T47D (cell line): ENCODE measurements at regions not wholly inside any gene's neighbourhood (a gene's known extent, or its start where the extent isn't known, plus 50 kb on each side); places are given as distances from the start of the nearest gene placed in this dataset.
"Not testable (repeated sequence)": the region's sequence is repeated elsewhere in the genome, so short reads cannot be mapped to it uniquely, and the experiment has no call there.

Experiments
- DNase-seq, 2 experiments: peaks; one replicate each; pipeline versions ENCODE4 v3.0.0 to v3.0.0-alpha.2; 2011 to 2012; ENCODE audit warnings: low read depth in 1 of 2, low spot score in 1 of 2
- JUND ChIP-seq: IDR thresholded peaks from 2 replicates; pipeline ENCODE4 v1.6.1; 2012; ENCODE audit warnings: low read depth
- in situ Hi-C: cut with HindIII; loops from 2 replicates; pipeline ENCODE4 v1.10.0; 2016; ENCODE audit warnings: low sequenced_read_pairs, low pct_unique_long_range_greater_than_20kb

DNA sequence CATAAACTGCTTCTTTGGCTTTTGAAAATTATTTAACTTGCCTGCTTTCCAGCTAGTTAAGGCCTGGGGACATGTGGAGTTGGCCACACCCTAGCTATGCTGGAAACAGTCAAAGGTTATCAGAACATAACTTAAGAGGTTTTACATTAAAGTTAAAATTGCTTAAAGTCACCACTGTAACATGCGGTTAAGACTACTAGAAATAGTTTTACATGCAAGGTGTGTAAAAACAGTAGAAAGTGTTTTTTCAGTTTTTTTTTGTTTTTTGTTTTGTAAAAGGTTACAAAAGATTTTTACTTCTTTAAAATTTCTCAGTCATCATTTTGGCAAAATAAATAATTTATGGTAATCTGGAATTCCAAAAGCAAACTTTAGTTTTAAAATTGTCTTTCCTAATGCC lies 763.1 kb downstream of the UQCRFS1 start:
- no peak for TF ChIP-seq JUND
- in situ Hi-C loops, result no loop called here
- DNase-seq, result no peak

DNA sequence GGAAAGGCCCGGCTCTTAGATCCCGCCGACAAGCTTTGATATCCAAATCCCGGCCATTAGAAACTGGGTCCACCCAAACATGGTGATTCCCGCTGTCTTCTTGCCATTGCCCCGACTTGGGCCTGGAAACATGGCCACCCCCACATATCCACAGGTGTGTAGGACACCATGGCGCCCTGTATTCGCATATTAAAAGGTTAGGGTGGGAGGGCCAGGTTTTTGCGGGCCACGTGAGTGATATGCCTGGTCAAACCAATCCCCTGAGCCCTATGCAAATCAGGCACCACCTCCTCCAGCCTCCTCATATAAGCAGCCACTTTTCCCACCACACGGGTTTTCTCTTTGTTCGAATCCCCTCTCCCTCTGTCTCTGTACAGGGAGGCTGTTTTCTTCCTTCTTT lies 766.4 kb downstream of the UQCRFS1 start:
- in situ Hi-C loops, result no loop called here
- no peak for TF ChIP-seq JUND
- no peak for DNase-seq

DNA sequence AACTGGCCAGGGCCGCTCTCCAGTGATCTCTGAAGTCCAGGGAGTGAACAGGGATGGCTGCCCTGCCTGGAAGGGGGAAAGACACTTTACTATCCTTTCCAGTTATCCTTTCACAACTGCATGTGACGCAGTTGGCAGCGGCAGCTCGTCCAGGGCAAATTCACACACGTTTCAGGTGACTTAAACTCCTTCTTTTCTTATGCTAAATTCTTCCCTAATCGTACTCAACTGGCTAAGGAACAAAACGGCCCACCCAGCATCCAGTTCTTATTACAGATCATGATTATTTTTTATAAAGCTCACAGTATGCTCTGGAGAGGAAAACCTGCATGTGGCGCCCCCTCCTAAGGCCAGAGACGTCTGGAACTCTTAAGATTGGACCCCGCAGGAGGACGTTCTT lies 767.1 kb downstream of the UQCRFS1 start:
- DNase-seq, result no peak
- TF ChIP-seq JUND, result no peak
- in situ Hi-C loops, result no loop called here

DNA sequence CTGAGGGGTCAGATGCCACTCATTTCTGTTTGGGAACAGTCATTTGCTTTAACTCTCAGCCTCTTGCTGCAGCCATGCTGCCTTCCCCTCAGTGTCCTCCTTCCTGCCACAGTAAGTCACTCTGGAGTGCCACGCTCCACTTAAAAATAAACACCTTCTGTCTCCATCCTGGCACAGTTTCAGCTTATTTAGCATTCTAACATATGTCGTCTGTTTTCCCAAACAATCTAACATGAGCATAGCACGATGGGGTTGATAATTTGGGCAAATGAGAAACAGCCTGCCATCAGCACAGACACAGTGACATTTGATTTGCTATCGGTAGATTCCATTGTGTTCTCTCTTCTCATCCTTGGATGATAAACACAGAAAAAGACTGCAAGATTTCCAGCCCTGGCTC lies 768.6 kb downstream of the UQCRFS1 start:
- TF ChIP-seq JUND, result no peak
- in situ Hi-C loops, result no loop called here
- no peak for DNase-seq

DNA sequence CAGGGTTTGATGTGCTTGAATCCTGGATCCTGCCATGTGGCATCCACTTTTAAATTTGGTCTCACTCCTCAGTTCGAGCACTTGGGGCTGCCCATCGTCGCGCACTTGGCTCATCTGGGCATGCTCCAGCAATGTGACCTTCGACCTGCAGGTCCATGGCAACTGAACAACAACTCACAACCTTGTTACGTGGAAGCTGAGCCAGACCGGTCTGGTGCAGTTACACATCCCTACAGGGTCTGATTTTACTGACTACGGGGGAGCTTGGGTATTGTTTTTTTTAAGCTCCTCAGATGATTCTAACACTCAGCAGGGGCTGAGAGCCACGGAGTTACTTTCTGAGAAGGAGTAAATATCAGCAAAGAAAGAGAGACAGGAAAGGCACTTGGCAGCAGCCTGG lies 769.6 kb downstream of the UQCRFS1 start:
- in situ Hi-C loops, result no loop called here
- TF ChIP-seq JUND, result no peak
- no peak for DNase-seq

DNA sequence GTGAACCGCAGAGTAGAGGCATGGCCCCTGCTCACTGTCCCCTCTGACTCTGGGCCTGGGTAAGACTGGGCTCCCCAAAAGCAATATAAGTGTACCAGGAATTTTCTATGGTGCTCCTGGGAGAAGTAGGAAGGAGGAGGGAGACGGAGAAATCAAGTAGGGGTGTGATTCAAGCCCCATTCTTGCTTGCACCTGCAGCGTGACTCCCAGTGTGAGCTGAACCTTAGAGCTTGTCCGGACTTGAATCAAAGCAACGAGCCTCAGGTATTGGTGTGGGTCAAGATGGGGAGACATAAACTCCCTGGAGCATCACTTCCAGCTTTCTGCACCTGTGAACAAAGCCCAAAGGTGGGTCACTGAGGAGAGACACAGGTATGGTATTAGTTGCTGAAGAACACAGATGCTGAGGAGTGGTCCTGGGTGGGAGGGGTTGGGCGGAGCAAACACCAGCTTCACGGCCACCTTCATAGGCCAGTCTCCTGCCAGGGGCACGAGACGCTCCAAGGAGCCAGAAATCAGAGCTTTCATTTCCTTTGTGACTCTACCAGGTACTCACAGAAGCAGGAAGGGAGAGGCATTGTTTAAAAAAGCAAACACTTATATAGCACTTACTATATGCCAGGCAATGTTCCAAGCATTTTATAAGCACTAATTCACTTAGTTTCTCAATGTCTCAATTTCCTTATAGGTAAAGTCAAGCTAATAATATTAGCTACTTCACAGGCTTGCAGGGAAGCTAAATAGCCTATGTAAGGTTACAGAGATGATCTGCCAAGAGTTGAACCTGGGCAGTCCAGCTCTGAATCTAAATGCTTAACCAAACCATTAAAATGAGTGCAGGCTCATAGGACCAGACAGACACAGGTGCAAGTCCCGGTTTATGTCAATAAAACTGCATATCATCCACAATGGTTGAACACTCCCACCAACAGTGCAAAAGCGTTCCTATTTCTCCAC lies 775.3 kb downstream of the UQCRFS1 start:
- TF ChIP-seq JUND, result no peak
- DNase-seq, result no peak

DNA sequence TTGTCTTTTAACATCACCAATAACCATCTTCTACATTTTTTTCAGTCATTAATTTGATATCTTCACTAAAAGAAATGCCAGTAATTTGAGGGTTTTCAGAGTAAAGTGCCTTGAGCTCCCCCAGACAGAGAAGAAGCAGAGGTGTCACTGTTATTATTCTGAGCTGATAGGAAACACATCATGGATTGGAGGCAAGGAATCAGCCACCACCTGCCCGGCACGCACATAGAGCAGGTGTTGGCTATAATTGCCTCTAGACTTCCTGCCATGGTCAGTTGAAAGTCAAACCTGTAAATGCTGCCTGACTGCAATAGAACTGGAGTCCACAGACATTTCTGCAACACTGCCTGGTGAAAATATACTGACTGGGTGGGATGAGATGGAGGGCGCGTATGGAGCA lies 776.6 kb downstream of the UQCRFS1 start:
- TF ChIP-seq JUND, result no peak
- DNase-seq, result no peak
- in situ Hi-C loops, result no loop called here

More for the DNA sequence above, 775.3 kb downstream of the UQCRFS1 start:
- in situ Hi-C loops, result no loop called here

DNA sequence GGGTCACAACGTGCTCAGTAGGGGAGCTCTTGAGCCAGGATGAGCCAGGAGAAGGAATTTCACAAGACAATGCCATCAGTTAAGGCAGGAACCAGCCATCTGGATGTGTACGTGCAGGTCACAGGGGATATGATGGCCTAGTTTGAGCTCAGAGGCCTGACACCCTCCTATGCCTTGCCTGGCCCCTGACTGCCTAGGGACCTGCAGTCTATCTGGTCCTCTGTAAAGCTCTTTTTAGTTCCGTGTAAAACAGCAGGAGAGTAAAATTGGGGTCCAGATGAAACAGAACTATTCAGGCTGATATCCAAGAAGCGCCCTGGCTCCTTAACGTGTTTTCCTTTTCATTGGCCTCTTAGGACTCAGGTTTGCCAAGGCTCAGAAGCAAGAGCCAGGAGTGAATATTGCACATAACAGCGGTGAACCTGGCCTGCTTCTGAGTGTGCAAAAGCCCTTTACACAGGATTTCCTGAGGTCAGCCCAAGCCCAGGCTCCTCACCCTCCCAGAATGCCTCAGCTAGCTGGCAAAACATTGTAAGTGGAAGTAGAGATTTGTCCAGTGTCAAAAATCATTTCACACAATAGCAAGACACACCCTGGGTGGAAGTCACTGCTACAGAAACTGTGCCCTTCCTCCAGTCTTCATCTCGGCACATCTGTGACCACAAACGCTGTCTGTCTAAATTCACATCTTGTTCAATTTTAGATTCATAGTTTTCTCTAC lies 777.2 kb downstream of the UQCRFS1 start:
- in situ Hi-C loops, result no loop called here
- TF ChIP-seq JUND, result no peak

DNA sequence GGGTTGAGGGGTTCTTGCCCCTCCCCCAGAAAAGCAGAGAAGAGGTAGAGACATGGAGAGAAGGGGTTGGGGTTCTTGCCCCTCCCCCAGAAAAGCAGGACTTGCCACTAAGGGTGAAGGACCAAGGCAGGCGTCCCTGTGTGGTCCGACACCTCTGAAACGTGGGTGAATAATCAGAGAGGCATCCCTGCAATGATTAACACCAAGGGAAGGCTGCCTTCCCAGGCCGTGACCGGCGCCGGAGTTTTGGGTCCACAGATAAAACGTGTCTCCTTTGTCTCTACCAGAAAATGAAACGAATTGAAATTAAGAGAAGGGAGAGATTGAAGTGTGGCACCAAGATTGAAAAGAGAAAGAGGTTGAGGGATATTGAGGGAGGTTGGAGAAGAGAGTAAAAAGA lies 778.2 kb downstream of the UQCRFS1 start:
- DNase-seq, in situ Hi-C loops: not testable (repeated sequence)

More for the DNA sequence above, 777.2 kb downstream of the UQCRFS1 start:
- DNase-seq, result no peak

DNA sequence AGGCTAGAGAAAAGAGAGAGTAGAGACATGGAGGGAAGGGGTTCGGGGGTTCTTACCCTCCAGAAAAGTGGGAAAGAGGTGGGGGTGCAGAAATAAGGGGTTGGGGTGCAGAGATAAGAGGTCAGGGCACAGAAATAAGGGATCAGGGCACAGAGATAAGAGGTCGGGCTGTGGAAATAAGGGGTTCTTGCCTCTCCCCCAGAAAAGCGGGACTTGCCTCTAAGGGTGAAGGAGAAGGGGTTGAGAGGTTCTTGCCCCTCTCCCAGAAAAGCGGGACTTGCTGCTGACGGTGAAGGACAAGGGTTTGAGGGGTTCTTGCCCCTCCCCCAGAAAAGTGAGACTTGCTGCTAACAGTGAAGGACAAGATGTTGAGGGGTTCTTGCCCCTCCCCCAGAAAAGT lies 778.6 kb downstream of the UQCRFS1 start:
- in situ Hi-C loops, DNase-seq: not testable (repeated sequence)

DNA sequence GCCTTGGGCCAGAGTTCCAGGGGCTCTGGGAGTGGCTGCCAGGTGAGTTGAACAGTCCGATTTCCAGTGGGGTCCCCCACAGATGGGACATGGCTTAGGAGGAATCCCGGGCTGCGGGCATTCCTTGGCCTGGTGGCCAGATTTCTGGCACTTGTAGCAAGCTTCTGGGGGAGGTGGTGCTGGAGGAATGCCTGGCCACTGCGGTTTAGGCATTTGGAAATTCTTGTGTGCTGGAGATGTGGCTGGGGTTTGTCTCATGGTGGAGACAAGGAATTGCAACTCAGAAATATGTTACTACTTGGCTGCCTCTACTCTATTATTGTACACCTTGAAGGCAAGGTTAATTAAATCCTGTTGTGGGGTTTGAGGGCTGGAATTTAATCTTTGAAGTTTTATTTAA lies 779.8 kb downstream of the UQCRFS1 start:
- in situ Hi-C loops, DNase-seq: not testable (repeated sequence)

DNA sequence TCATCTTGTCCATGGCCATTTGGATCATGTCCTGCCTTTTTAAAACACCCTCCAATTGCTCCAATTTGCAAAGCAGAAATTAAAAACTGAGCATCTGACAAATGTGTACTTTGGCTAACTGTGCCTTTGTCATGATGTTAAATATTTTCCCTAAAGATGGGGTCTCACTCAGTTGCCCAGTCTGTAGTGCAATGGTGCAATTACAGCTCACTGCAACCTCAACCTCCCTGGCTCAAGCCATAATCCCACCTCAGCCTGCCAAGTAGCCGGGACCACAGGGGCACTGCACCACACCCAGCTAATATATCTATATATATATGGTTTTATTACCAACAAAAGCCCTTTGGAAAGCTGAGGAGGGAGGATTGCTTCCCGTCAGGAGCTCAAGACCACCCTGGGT lies 782.7 kb downstream of the UQCRFS1 start:
- in situ Hi-C loops, result no loop called here
- no peak for DNase-seq
- TF ChIP-seq JUND, result no peak

DNA sequence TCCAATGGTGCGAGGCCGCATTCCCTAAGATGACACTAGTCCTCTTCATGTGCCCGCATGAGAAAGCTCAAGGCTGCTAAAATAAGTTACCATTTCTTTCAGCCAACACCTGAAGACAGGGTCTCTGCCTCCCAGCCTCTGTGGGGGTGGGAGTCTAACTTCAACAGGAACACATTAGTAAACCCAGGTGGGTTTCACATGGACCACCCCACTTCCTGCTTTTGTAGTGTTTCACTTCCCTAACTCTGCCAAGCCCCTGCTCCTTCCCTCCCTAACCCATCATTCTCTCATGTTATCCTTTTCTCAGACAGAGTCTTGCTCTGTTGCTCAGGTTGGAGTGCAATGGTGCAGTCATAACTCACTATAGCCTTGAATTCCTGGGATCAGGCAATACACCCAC lies 783.6 kb downstream of the UQCRFS1 start:
- TF ChIP-seq JUND, result no peak
- in situ Hi-C loops, result no loop called here
- DNase-seq, result no peak
